Ishikawa (cell line): ENCODE measurements at regions not wholly inside any gene's neighbourhood (a gene's known extent, or its start where the extent isn't known, plus 50 kb on each side); places are given as distances from the start of the nearest gene placed in this dataset.

Experiments used
- CEBPB ChIP-seq: IDR thresholded peaks from 2 replicates; pipeline ENCODE4 v1.6.1; 2012
- CREB1 ChIP-seq: IDR thresholded peaks from 2 replicates; pipeline ENCODE4 v1.6.1; 2012; ENCODE audit warnings: low read depth
- EGR1 ChIP-seq: IDR thresholded peaks from 2 replicates; pipeline ENCODE4 v1.6.1; 2012
- EP300 ChIP-seq: IDR thresholded peaks from 2 replicates; pipeline ENCODE4 v1.6.1; 2012; ENCODE audit warnings: borderline replicate concordance
- FOXM1 ChIP-seq: IDR thresholded peaks from 2 replicates; pipeline ENCODE4 v1.6.1; 2012; ENCODE audit warnings: low read depth, borderline replicate concordance
- MAX ChIP-seq: IDR thresholded peaks from 2 replicates; pipeline ENCODE4 v1.6.1; 2012
- NFIC ChIP-seq: IDR thresholded peaks from 2 replicates; pipeline ENCODE4 v1.6.1; 2012
- RAD21 ChIP-seq: IDR thresholded peaks from 2 replicates; pipeline ENCODE4 v1.6.1; 2012; ENCODE audit warnings: low read depth
- REST ChIP-seq: IDR thresholded peaks from 2 replicates; pipeline ENCODE4 v1.6.1; 2012; ENCODE audit warnings: low read depth, mild to moderate bottlenecking
- TAF1 ChIP-seq: IDR thresholded peaks from 2 replicates; pipeline ENCODE4 v1.6.1; 2012; ENCODE audit warnings: low read depth, mild to moderate bottlenecking
- TCF12 ChIP-seq: IDR thresholded peaks from 2 replicates; pipeline ENCODE4 v1.6.1; 2012; ENCODE audit warnings: low read depth
- TEAD4 ChIP-seq: IDR thresholded peaks from 2 replicates; pipeline ENCODE4 v1.6.1; 2012
- USF1 ChIP-seq: IDR thresholded peaks from 2 replicates; pipeline ENCODE4 v1.6.1; 2012
- YY1 ChIP-seq: IDR thresholded peaks from 2 replicates; pipeline ENCODE4 v1.6.1; 2012; ENCODE audit warnings: low read depth
- ZBTB7A ChIP-seq: IDR thresholded peaks from 2 replicates; pipeline ENCODE4 v1.6.1; 2012; ENCODE audit warnings: low read depth

- TF ChIP-seq EP300 = no peak
- TF ChIP-seq RAD21 = no peak
- TF ChIP-seq REST = no peak
- TF ChIP-seq ZBTB7A = no peak
- TF ChIP-seq MAX = no peak
- no peak for TF ChIP-seq FOXM1
- no peak for TF ChIP-seq TEAD4
- no peak for TF ChIP-seq NFIC
- TF ChIP-seq EGR1 = no peak
- no peak for TF ChIP-seq CEBPB
- TF ChIP-seq YY1 = no peak
- TF ChIP-seq TAF1 = no peak
- no peak for TF ChIP-seq TCF12
- no peak for TF ChIP-seq CREB1
- no peak for TF ChIP-seq USF1
Observed at GRCh38 chr5:174843263-174844250, 119.2 kb downstream of the MSX2 start.

GRCh38 chr5:174840435-174840834 lies 116.1 kb downstream of the MSX2 start:
- TF ChIP-seq EGR1 (no peak), CEBPB (no peak), TCF12 (no peak), ZBTB7A (no peak), MAX (no peak), EP300 (no peak), YY1 (no peak), RAD21 (no peak), USF1 (no peak), TAF1 (no peak), FOXM1 (no peak), CREB1 (no peak), NFIC (no peak), TEAD4 (no peak), REST (no peak)

GRCh38 chr5:174839196-174839595 lies 114.8 kb downstream of the MSX2 start:
- TF ChIP-seq TAF1 (no peak), REST (no peak), YY1 (no peak), CEBPB (no peak), EGR1 (no peak), MAX (no peak), FOXM1 (no peak), NFIC (no peak), TEAD4 (no peak), USF1 (no peak), TCF12 (no peak), EP300 (no peak), ZBTB7A (no peak), CREB1 (no peak), RAD21 (no peak)
